Fibroblast of the aortic adventitia (primary cell): ENCODE measurements at regions not wholly inside any gene's neighbourhood (a gene's known extent, or its start where the extent isn't known, plus 50 kb on each side); places are given as distances from the start of the nearest gene placed in this dataset.

Source experiments
- DNase-seq: peaks from one replicate; pipeline ENCODE4 v3.0.0-alpha.2; 2010; ENCODE audit warnings: low read depth
- H3K4me3 ChIP-seq: 2 replicates; pipeline ENCODE4 v1.5.1; 2011; ENCODE audit warnings: low read depth, mild to moderate bottlenecking, control low read depth, low read length, moderate library complexity
- TF ChIP-seq, protein P1 (sequence below): IDR thresholded peaks from 2 replicates; pipeline ENCODE4 v1.5.1; 2011; ENCODE audit warnings: mild to moderate bottlenecking, low read length, control low read depth, inconsistent platforms; ENCODE audit not compliant: insufficient read depth

DNA sequence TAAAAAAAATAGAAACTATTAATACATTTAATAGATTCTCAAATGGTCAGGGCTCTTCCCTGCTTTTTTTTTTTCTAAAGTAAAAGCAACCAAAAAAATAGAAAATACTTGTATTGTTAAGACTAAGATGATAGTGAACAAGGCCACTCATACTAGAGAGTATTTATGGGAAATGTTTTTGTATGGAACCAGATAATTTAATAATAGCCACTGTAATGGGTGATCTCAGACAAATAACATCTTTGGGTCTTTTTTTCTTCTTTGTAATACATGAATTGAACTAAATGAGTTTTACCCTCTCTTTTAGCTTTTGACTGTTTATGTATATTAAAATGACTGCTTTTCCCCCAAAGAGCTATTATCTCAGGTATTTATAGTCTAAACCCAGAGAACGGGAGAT lies 92.1 kb upstream of the ELOVL6 start:
- H3K4me3 ChIP-seq, result no peak overlapping the region
- no peak for DNase-seq
- TF ChIP-seq, protein P1, sequence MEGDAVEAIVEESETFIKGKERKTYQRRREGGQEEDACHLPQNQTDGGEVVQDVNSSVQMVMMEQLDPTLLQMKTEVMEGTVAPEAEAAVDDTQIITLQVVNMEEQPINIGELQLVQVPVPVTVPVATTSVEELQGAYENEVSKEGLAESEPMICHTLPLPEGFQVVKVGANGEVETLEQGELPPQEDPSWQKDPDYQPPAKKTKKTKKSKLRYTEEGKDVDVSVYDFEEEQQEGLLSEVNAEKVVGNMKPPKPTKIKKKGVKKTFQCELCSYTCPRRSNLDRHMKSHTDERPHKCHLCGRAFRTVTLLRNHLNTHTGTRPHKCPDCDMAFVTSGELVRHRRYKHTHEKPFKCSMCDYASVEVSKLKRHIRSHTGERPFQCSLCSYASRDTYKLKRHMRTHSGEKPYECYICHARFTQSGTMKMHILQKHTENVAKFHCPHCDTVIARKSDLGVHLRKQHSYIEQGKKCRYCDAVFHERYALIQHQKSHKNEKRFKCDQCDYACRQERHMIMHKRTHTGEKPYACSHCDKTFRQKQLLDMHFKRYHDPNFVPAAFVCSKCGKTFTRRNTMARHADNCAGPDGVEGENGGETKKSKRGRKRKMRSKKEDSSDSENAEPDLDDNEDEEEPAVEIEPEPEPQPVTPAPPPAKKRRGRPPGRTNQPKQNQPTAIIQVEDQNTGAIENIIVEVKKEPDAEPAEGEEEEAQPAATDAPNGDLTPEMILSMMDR, result no peak

DNA sequence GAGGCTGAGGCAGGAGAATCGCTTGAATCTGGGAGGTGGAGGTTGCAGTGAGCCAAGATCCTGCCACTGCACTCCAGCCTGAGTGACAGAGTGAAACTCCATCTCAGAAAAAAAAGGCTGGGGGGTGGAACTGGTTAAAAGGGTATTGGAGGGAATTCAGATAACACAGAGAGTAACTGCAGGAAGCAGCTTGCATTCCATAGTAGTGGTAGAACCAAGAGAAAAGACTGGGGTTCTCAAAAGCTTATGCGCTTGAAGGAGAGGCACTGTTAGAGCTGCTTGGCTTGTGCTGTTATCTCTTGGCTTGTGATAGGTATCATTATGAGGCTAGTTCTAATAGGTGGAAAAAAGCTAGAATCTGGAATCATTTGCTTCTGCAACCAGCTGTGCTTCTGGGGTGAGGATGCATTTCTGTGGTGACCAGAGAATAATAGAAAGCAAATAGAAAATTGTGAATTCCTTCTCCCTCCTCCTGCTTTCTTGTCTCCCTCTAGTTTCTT lies 91.2 kb upstream of the ELOVL6 start:
- TF ChIP-seq, protein P1, result no peak
- no peak overlapping the region for H3K4me3 ChIP-seq
- DNase-seq, result no peak

DNA sequence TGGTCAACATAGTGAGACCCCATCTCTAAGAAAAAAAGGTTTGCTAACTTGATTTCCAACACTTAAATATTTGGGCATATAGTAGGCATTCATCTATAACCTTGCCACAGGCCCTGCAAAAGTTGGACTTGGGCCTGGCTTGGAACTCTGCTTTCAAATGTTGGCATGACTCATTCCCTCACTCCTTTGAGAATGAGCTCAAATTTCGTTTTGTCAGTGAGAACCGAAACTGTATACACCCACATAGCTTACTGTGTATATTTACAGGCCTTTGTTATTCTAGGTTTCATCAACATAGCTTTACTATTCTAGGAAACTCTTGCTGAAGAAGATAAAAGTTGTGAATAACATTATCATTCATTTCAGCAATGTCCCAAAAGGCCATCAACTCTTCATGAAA lies 88.7 kb upstream of the ELOVL6 start:
- TF ChIP-seq, protein P1, result no peak
- peak; percentile 78 for DNase-seq
- H3K4me3 ChIP-seq, result no peak overlapping the region

DNA sequence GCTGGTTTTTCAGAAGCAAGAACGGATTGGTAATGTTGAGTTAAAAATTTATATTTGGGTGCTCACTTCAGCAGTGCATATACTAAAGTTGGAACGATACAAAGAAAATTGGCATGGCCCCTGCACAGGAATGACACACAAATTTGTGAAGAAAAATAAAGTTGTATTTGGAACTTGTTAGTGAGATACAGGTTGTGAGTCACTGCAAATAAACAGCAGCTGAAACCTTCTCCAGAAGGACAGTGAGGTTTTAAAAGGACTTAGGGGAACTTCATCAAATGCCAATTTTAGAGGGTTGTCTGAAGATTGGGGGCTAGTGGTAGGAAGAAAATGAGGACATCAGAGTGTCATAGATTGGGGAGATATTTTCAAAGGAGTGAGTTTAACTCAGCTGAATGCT lies 79.7 kb upstream of the ELOVL6 start:
- no peak overlapping the region for H3K4me3 ChIP-seq
- TF ChIP-seq, protein P1, result no peak
- no peak for DNase-seq

DNA sequence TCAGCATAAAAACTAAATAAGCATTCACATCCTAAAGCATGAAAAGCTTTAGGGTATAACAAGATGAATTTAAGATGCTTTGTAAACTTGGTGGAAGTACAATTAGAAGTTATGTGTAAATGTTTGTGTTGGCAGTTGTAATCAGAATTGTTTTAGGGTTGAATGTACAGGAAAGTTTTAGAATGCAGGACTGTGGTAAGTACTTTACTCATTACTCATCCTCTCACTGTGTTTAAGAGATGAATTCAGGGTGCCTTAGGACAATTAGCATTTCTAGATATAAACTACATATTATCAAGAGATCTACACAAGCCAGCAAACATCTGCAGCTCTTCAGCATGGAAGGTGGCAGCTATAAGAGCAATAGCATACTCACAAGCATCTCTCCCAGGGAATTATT lies 77.5 kb upstream of the ELOVL6 start:
- peak; percentile 40 for DNase-seq
- TF ChIP-seq, protein P1, result no peak

DNA sequence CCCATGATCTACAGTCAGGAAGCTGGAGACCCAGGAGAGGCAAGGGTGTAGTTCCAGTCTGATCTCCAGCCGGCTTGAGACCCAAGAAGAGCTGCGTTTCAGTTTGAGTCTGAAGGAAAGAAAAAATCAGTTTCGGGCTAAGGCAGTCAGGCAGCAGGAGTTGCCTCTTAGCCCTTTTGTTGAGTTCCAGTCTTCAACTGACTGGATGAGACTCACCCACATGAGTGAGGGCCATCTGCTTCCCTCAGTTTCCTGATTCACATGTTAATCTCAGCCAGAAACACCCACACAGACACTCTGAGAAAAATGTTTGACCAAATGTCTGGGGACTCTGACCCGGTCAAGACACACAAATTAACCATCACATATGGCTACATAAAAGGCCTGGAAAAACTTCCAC lies 73.6 kb upstream of the ELOVL6 start:
- TF ChIP-seq, protein P1, result no peak
- no peak for DNase-seq
- H3K4me3 ChIP-seq, result no peak overlapping the region

More for the DNA sequence above, 77.5 kb upstream of the ELOVL6 start:
- no peak overlapping the region for H3K4me3 ChIP-seq

DNA sequence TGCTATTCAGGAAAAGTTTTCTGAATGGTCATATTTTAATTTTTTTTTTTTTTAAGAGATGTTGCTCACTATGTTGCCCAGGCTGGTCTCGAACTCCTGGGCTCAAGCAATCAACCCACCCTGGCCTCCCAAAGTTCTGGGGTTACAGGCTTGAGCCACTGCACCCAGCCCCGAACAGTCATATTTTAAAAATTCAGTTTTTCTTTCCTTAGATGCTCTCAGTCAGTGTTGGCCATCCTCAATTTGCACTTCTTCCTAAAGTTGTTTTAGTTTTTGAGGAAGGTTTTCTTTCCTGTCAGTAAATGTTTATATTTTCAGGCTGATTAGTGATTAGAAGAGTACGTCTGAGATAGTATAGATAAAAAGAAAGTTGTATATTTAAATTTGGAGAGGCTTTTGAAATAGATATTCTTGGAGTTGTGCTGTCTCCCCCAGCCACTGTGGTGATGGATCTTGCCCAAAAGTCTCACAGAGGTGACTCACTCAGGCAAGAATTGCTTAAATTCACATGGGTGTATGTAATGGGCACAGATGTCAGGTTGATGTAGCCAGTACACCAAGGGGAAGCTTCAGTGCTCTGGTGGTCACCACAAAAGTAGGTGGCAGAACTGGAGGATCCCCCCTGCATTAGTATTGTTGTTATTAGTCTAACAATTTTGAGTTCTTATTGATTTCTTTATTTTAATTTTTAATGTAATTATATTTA lies 72.2 kb upstream of the ELOVL6 start:
- peak; percentile 70 for DNase-seq
- H3K4me3 ChIP-seq, result no peak overlapping the region
- TF ChIP-seq, protein P1, result no peak
